Astrocyte (in vitro differentiated cells and primary cell): ENCODE measurements at regions not wholly inside any gene's neighbourhood (a gene's known extent, or its start where the extent isn't known, plus 50 kb on each side); places are given as distances from the start of the nearest gene placed in this dataset.

Experiments used
- EZH2 ChIP-seq: IDR thresholded peaks from 2 replicates; pipeline ENCODE4 v1.6.1; 2012; ENCODE audit warnings: mild to moderate bottlenecking, low read length, inconsistent platforms; ENCODE audit not compliant: insufficient read depth
- TF ChIP-seq, protein P1 (sequence below): IDR thresholded peaks from 2 replicates; pipeline ENCODE4 v1.5.1; 2011; ENCODE audit warnings: low read depth, mild to moderate bottlenecking, inconsistent platforms, low read length, moderate library complexity; ENCODE audit not compliant: insufficient read depth

DNA sequence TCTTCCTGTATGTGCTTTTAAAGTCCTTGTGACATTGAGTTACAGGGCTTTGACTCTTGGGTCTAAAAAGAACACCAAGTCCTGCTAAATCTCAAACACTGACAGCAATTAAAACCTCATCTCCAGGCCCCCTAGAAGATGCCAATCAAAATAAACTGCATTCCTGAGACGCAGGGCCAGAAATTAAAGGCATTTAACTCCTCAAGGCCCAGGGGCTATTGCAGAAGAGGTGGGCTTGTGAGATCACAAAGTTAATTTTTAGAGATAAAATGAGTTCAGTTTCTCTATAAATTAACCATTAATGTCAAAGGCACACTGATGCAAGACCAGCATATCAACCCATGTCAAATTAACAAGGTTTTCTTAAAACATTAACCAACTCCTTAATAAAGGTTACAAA lies 145.6 kb upstream of the CARMIL1 start:
- TF ChIP-seq, protein P1, sequence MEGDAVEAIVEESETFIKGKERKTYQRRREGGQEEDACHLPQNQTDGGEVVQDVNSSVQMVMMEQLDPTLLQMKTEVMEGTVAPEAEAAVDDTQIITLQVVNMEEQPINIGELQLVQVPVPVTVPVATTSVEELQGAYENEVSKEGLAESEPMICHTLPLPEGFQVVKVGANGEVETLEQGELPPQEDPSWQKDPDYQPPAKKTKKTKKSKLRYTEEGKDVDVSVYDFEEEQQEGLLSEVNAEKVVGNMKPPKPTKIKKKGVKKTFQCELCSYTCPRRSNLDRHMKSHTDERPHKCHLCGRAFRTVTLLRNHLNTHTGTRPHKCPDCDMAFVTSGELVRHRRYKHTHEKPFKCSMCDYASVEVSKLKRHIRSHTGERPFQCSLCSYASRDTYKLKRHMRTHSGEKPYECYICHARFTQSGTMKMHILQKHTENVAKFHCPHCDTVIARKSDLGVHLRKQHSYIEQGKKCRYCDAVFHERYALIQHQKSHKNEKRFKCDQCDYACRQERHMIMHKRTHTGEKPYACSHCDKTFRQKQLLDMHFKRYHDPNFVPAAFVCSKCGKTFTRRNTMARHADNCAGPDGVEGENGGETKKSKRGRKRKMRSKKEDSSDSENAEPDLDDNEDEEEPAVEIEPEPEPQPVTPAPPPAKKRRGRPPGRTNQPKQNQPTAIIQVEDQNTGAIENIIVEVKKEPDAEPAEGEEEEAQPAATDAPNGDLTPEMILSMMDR, result no peak
- TF ChIP-seq EZH2, result no peak
